Skeletal muscle cell (primary cell): ENCODE measurements at regions not wholly inside any gene's neighbourhood (a gene's known extent, or its start where the extent isn't known, plus 50 kb on each side); places are given as distances from the start of the nearest gene placed in this dataset.

Experiments
- DNase-seq: peaks from one replicate; pipeline ENCODE4 v3.0.0-alpha.2; 2010; ENCODE audit warnings: low read depth
- H3K4me3 ChIP-seq: 2 replicates; pipeline ENCODE4 v1.5.1; 2011; ENCODE audit warnings: low read depth, mild to moderate bottlenecking, control low read depth, low read length, moderate library complexity

DNA sequence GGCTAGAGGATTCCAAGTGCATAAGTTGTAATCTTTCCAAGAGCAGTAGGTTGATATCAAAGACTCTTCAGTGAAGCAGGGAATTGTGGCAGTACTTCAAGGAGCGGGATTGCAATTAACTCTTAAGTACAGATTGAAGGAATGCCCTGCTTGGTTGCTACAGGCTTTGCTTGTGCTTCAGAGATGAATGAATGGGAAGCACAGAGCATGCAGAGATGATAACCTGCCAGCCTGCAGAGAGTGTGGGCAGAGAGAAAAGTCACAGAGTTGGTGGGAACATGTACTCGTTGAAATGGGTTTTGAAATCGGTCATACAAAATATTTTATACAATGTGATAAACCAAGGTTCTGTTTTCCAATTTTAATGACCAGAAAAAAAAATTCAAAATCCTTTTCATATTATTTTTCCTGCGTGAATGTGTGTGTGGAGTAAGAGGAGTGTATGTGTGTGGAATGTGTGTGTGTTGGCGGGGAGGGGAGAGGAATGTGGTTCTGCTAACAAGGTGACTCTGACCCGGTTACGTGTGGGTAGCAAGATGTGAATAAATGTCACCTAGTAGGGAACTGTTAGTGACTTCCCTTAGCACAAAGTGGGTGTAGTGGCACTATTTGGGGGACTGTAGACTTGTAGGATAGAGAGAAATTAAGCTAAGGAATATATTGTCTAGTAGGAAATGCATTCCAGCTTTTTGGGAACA lies 697.8 kb downstream of the GATA3 start:
- no peak for DNase-seq
- no peak overlapping the region for H3K4me3 ChIP-seq

DNA sequence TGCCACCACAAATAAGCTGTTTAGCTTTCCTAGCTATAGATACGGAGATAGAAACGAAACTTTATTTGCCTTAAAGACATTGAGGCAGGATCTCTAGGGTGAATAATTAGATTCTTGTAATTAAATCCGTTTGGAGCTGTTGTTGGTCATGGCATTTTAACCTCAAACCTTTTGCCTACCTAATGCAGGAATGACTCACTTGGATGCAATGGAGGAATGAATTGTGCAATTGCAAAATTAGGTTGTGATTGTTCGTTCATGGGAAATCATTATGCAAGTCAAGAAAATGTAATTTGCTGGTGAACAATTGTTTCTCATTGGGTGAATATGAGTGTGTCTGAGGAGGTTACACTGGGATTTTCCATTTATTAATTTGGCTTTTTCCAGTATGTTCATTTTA lies 703.5 kb downstream of the GATA3 start:
- DNase-seq: no peak

DNA sequence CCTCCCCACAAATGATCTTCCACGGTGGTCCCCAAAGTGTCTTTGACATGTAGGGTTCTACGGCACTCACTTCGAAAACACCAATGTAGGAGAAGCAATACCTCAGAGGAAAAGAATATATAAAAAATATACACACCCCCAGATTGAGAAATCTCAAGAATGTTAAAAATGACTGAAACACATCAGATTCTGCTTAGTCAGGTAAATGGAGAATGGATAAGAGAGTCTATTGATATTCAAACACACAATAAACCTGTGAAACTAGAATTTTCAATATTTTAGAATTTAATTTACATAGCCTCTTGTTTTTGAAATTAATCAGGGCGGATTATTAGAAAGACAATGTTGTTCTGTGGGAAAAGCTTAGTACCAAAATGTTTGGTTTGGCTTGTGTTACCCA lies 712.4 kb downstream of the GATA3 start:
- no peak overlapping the region for H3K4me3 ChIP-seq
- DNase-seq: no peak

More for the DNA sequence above, 703.5 kb downstream of the GATA3 start:
- H3K4me3 ChIP-seq: no peak overlapping the region

DNA sequence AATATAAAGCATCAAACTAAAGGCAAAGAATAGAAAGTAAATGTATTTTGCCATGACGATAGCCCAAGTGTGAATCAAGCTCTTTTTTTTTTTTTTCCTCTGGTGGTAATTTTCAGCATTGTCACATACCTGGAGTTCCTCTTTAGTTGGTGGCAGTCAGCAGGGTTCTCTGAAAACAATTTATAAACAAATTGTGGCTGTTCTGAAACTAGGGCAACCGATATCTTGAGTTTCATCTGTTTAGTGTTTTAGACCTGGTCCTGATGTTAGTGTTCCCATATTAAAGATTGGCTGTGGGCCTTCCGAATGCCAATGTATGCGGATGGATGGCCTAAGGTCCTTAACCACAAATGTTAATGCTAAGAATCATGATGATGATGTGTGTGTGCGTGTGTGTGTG lies 713.1 kb downstream of the GATA3 start:
- H3K4me3 ChIP-seq: no peak overlapping the region
- DNase-seq: no peak

DNA sequence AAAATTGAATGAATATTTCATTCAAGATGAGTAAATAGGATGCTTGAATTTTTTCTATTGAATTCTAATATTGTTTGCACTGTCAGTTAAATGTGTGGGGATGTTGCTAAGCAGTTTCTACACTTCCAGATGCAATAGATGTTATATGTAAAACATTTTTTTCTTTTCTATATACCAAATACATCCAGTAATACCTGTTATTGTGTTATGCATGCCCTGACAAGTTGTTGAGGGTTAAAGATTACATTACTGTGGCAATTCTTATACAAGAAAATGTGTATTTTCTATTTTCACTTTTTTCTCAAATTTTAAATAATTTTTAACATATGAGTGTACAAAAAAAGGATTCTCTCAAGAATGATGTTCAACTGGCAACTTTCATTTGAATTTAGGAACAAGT lies 713.9 kb downstream of the GATA3 start:
- no peak overlapping the region for H3K4me3 ChIP-seq
- no peak for DNase-seq

DNA sequence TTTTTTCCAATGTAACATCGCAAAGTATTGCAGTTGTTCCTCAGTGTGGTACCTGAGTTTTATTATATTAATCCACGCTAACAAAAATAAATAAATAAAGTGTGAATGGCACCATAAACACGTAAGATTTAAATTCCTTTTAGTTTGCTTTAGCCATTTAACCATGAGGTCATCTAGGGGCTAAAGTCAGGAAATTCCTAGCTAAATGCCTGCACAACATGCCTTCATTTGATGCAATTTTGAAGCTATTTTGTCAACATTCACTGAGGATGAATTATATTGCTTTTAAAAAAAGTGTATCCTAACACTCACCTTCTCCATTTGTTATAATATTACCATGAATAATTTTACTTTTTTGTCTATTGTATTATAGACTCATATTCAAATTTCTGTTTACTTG lies 714.4 kb downstream of the GATA3 start:
- no peak overlapping the region for H3K4me3 ChIP-seq
- DNase-seq: no peak

DNA sequence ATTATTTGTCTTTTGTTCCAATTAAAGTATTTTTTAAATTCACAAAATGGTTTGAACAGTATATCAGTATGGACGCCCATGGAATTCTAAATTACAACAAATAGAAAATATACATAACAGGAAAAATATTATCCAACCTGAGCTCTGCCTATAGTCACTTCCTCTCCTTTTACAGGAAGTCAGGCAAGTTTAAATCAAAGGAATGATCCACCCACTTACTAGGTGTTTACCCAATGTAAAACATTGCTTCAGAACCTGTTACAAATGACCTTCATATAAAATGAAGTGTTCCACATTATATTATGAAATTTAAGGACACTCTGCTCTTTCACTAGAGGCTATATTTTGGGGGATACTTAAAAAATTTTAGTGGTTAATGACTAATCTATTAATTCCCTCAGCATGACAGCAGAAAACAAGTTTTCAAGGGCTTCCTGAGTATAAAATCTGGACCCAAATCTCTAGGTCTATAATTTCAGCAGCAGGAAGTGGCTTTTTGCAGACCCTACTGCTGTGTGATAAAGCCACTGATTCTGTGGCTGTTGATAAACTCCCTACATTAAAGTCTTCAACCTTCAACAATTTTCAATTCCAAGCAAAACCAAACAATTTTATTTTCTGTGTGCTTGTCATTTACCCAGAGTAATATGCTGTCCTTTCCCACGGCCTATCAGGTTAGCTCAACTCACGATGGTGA lies 722.6 kb downstream of the GATA3 start:
- no peak overlapping the region for H3K4me3 ChIP-seq
- DNase-seq: no peak

DNA sequence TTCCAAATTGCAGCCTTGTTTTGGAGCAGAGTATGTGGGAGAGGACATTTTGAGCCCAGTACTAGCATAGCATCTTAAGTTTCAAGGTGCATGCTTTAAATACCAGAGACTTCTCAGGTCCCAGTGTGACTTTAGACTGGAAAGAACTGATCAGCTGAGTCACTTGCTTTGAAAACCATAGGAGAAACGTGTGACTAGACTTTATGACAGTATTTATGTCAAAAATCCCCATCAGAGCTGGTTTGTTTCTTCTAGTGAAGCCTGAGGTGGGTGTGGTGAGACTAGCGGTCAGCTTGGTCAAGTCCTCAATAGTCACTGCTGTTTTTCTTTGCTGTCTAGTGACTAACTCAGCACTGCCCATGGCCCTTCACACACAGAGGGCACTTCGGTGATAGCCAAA lies 724.2 kb downstream of the GATA3 start:
- no peak for DNase-seq
- no peak overlapping the region for H3K4me3 ChIP-seq

DNA sequence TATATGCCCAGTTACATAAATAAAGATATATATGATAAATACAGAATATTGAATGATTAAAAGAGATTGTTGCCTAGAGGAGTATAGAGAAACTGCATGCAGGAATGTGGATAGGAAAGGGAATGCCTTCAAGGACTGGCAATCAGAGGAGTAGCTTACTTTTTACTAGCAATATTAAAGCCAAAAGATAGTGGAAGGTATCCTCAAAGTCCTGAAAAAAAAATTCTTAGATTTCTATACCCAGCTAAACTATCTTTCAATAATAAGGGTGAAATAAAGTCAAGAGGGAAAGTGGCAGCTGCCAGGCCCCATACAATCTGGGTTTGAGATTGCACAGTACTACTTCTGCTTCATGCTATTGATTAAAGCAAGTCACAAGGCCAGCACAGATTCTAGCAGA lies 733.2 kb downstream of the GATA3 start:
- H3K4me3 ChIP-seq: no peak overlapping the region
- DNase-seq: no peak

DNA sequence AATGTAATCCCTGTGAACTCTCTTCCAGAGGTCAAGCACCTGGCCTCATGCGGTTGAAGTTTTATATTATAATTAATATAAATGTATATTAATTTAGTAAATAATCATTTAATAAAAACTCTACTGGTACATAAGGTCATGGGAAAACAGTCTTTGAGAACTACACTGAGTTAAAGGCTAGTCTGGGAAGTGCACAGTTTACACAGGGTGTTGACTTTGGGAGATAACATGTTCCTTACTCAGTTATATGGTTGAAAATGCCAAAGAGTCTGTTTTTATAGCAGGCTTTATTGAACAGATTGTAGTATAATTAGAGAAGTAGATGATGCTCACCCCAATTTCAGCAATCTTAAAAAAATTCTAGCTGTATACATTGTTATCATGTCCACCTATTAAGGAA lies 735.9 kb downstream of the GATA3 start:
- DNase-seq: no peak
- no peak overlapping the region for H3K4me3 ChIP-seq

DNA sequence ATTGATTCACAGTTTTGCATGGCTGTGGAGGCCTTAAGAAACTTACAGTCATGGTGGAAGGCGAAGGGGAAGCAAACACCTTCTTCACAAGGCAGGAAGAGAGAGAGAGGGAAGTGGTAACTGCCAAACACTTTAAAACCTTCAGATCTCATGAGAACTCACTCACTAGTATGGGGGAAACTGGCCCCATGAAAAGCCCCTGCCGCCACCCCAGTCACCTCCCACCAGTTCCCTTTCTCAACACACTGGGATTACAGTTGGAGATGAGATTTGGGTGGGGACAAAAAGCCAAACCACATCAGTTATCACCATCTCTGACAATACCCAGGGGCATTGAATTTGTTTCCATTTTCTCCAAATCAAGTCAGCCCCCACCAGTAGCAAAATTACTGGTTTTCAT lies 740.4 kb downstream of the GATA3 start:
- DNase-seq: no peak
- H3K4me3 ChIP-seq: no peak overlapping the region

DNA sequence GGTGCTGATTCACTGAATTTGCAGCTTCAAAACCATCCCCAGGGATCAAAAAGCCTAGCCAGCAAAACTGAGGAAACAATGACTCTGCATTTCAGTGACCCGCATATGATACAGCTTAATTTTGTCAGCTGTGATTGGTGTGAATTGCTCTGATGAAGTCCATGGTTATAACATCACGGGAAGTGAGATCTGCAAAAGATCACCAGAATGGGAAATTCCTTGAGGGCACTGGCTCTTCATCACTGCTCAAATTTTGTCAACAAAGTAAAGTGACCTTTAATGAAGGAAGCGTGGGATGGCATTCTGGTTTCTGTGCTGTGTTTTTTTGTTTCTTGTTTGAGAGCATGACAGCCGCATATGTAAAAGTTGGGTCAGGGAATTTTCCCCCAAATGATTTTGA lies 745.9 kb downstream of the GATA3 start:
- DNase-seq: no peak
- no peak overlapping the region for H3K4me3 ChIP-seq

DNA sequence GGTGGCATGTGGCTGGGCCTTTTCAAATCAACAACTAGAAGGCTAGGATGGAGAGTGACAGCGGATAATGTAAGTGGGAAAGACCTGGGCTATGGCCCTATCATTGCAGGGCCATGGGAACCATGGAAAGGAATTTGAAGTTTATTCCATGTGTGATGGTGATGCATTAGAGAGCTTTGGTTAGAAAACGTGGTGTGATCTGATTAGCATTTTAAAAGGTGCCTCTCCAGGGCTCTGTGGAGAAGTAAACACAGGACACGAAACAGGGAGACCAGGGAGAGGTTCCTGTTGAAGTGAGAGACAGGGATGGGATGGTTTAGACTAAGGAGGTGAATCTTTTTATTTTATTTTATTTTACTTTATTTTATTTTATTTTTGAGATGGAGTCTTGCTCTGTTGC lies 749.5 kb downstream of the GATA3 start:
- no peak overlapping the region for H3K4me3 ChIP-seq
- DNase-seq: no peak

DNA sequence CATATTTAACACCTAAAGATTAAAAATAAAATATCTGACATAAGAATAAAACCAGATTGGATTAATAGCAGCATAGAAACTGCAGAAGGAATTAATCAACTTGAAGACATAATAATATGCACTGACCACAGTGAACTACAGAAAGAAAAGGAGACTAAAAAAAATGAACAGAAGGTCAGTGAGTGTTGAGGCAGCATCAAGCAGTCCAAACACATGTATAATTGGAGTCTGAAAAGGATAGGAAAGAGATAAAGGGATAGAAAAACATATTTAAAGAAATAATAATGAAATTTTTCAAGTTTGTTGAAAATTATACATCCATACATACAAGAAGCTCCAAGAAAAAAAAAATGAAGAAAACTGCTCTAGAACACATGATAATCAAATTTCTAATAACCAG lies 756.2 kb downstream of the GATA3 start:
- no peak overlapping the region for H3K4me3 ChIP-seq
- DNase-seq: no peak

DNA sequence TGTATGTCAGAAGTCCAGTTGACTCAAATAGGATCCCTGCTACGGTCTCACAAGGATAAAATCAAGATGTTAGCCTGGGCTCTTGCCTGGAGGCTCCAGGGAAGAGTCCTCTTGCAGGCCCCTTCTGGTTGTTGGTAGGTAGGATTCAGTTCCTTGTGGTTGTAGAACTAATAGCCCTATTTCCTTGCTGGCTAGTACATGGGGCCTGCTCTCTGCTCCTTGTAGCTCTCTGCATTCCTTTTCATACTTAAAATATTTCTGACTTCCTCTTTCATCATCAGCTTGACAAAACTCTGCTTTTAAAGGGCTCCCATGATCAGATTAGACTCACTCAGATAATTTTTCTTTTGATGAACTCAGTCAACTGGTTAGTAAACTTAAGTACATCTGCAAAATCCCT lies 756.7 kb downstream of the GATA3 start:
- H3K4me3 ChIP-seq: no peak overlapping the region
- no peak for DNase-seq

DNA sequence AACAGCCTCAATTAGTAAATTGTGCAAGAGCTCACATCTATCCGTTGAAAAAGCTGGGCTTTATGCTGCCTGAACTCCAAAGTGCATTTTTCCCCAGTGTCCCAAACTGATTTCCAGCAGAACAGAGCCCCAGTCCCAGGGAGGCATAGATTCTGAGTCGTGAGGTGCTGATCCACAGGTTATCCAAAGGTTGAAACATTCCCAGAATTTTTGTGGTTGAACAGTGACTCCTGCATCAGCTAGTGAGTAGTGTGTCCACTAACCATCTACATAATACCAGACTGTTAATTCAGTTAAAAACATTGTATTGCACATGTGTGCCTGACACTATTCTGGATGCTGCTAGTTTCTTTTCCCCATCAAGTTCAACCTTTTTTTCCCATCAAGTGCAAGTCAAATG lies 761.5 kb downstream of the GATA3 start:
- no peak overlapping the region for H3K4me3 ChIP-seq
- DNase-seq: no peak

DNA sequence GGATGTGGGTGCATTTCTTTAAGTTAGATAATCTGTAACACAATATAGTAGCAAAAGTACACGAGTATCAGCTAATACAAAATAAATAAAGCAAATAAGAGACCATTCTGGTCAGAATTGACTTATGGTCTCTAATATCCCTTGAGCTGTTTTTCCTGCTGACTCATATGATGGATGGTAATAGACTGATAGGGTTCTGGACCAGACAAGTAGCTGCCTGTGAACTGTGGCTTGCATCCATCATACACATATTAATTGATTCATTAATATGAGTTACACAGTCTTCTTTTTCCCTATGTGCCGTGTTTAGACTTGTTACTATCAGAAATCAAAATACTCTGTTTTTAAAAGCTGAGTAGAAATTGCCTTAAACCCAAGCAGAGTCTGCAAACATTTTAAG lies 762.8 kb downstream of the GATA3 start:
- no peak for DNase-seq
- H3K4me3 ChIP-seq: no peak overlapping the region

DNA sequence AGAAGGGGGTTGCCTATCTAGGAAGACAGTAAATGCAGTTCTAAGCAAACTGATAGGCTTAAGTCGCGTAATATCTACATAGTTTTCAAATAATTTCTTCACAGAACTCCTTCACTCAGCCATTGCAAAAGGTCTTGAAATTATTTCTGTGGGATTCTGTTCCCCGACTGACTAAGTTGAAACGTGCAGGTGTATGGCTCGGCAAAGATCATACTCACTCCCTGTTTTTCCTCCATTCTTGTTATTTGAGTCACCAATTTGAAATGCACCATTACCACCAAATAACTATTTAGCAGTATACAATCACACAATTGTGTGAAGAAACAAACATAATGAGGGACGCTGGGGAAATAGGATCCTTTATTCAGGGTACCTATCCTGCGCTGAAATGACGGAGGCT lies 771.1 kb downstream of the GATA3 start:
- no peak for DNase-seq
- H3K4me3 ChIP-seq: no peak overlapping the region

DNA sequence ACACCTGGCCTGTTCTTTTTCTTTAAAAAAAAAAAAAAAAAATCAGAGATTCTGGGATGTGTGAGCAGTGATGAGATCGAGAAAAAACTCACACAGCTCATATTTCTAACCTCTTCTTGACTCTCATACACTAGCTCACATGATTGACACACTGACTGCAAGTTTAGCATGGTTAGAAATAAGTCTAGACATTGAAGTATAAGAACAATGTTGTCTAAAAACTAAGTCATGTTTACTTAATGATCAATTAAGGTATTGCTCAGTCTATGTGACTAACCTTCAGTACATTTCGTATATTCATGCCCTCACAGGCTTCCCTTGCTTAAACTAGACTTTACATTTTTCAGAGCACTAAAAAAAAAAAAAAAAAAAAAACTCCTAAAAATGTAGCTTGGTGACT lies 775.1 kb downstream of the GATA3 start:
- no peak overlapping the region for H3K4me3 ChIP-seq
- no peak for DNase-seq

DNA sequence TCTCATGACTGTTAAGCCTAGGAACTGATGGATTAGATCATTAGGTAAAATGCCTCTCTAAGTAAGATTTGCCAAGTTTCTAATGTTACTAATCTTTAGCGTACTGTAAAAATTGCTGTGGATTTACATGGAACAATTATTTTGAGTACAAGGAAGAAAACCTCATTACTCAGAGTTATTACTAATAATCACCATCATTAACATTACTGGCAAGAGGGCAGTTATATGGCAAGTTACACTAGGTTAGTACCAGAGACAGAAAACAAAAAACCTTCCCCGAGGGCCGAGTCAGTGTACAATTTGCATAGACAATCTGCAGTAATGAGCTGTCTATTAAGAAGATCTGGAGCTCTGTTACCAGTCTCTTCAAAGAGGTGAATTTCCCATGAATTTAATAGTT lies 775.6 kb downstream of the GATA3 start:
- no peak overlapping the region for H3K4me3 ChIP-seq
- DNase-seq: no peak

DNA sequence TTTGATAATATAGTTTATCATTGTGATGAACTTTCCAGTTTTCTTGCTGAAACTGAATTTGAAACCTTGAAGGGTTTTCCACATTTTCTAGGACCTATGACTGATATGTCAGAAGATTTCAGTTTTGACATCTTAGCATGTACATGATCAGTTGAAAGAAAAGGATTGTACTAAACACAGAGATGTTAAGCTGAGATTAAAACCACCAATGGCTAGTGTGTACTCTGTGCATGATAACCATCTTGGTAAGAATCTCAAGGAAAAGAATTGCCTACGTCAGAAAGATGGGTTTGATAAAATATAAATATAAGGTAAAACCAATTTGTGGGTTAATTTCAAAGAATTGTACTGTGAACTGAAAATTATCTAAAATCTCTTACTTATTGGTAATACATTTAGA lies 776.4 kb downstream of the GATA3 start:
- H3K4me3 ChIP-seq: no peak overlapping the region
- DNase-seq: no peak
